T-cell (primary cell): ENCODE measurements at regions not wholly inside any gene's neighbourhood (a gene's known extent, or its start where the extent isn't known, plus 50 kb on each side); places are given as distances from the start of the nearest gene placed in this dataset.

Experiments
- ATAC-seq, 4 experiments: fragments of 200-7000 bp in 3 of 4; fragments of 150-1000 bp in 1 of 4; cut with Tn5 transposase; replicated peaks in 1 of 4; 1 replicate in 3 of 4; 2 replicates in 1 of 4; pipeline ENCODE4 v1.10.0; 2021; ENCODE audit warnings: moderate library complexity in 3 of 4, mild to moderate bottlenecking in 2 of 4, moderate number of reproducible peaks in 1 of 4
- CTCF ChIA-PET, 2 donors: fragments of 300-600 bp; sonication (Branson Sonifier 250); formaldehyde crosslinking; loops; one replicate each; lab custom pipeline; 2022; ENCODE audit warnings: antibody characterized with exemption in 2 of 2; lab: Charles Lee
- POLR2A ChIA-PET, 2 donors: fragments of 300-600 bp; sonication (Branson Sonifier 250); formaldehyde crosslinking; loops; one replicate each; lab custom pipeline; 2022; ENCODE audit warnings: antibody characterized with exemption in 2 of 2; lab: Charles Lee
- DNase-seq, 35 experiments: peaks; one replicate each; pipeline versions ENCODE4 v3.0.0 to v3.0.0-alpha.2; 2013 to 2023
- H3K27ac ChIP-seq: one replicate; pipeline ENCODE4 v1.5.1; 2013; ENCODE audit warnings: low read length
- H3K27me3 ChIP-seq, 2 experiments: replicated peaks in 1 of 2; 1 replicate in 1 of 2; 2 replicates in 1 of 2; pipeline versions ENCODE4 v1.6.1 to v1.7.0; 2013; ENCODE audit warnings: low read length in 1 of 2, mixed read lengths in 1 of 2; ENCODE audit not compliant: control insufficient read depth in 2 of 2, insufficient read depth in 2 of 2; ENCODE audit errors: extremely low read depth in 1 of 2
- H3K36me3 ChIP-seq, 2 donors: 1 replicate in 1 of 2; 2 replicates in 1 of 2; pipeline versions ENCODE4 v1.6.1 to v1.7.0; 2013; ENCODE audit warnings: low read length in 1 of 2; ENCODE audit not compliant: control insufficient read depth in 2 of 2, insufficient read depth in 1 of 2; ENCODE audit errors: extremely low read depth in 1 of 2
- H3K4me1 ChIP-seq, 2 experiments: 1 replicate in 1 of 2; 2 replicates in 1 of 2; pipeline versions ENCODE4 v1.6.1 to v1.7.0; 2013; ENCODE audit warnings: low read length in 2 of 2, mixed read lengths in 1 of 2; ENCODE audit not compliant: insufficient read depth in 2 of 2, control insufficient read depth in 1 of 2; ENCODE audit errors: extremely low read depth in 1 of 2
- H3K4me3 ChIP-seq, 2 donors: 1 replicate in 1 of 2; 2 replicates in 1 of 2; pipeline versions ENCODE4 v1.5.1 to v1.7.0; 2013; ENCODE audit warnings: mild to moderate bottlenecking in 2 of 2, low read length in 1 of 2, moderate library complexity in 1 of 2; ENCODE audit not compliant: control insufficient read depth in 1 of 2; ENCODE audit errors: extremely low read depth in 1 of 2
- H3K9me3 ChIP-seq: 2 replicates; pipeline ENCODE4 v1.7.0; 2013
- H3K27ac Mint-ChIP-seq, 2 donors: one replicate each; pipeline ENCODE4 v1.8.0; 2020 to 2021; ENCODE audit warnings: mild to moderate bottlenecking in 2 of 2, mixed read lengths in 2 of 2
- H3K27me3 Mint-ChIP-seq, 2 donors: one replicate each; pipeline ENCODE4 v1.8.0; 2021 to 2022; ENCODE audit warnings: mixed read lengths in 2 of 2
- H3K36me3 Mint-ChIP-seq: one replicate; pipeline ENCODE4 v1.8.0; 2021; ENCODE audit warnings: mixed read lengths
- H3K4me1 Mint-ChIP-seq, 3 donors: one replicate each; pipeline ENCODE4 v1.8.0; 2020 to 2022; ENCODE audit warnings: mixed read lengths in 3 of 3, mild to moderate bottlenecking in 1 of 3
- H3K4me3 Mint-ChIP-seq, 3 donors: one replicate each; pipeline ENCODE4 v1.8.0; 2020 to 2022; ENCODE audit warnings: mild to moderate bottlenecking in 3 of 3, mixed read lengths in 3 of 3, moderate library complexity in 3 of 3
- H3K9me3 Mint-ChIP-seq, 3 donors: one replicate each; pipeline ENCODE4 v1.8.0; 2020 to 2022; ENCODE audit warnings: mixed read lengths in 3 of 3
- WGBS: methylation state at CpG from one replicate; pipeline ENCODE4 v1.1.5; 2013; ENCODE audit warnings: missing lambda C conversion rate; ENCODE audit not compliant: insufficient coverage; 5-methylcytosine and 5-hydroxymethylcytosine counted together

- Histone ChIP-seq H3K4me1 (no peaks in the 10 kb centered on the region), H3K27me3 (no peaks in the 10 kb centered on the region), H3K36me3 (no peaks in the 10 kb centered on the region), H3K9me3 (no peaks in the 10 kb centered on the region), H3K4me3 (no peak overlapping the region), H3K27ac (no peak overlapping the region)
- Mint-ChIP-seq H3K4me1 (no peaks in the 10 kb centered on the region), H3K36me3 (no peaks in the 10 kb centered on the region), H3K4me3 (no peak overlapping the region), H3K27me3 (peaks cover 0 to 13% of the 10 kb centered on the region in 2 donors), H3K27ac (no peak overlapping the region), H3K9me3 (no peaks in the 10 kb centered on the region)
- no peak for ATAC-seq
- no peak for DNase-seq
- WGBS: no CpG with 5 or more reads among the region's 2 CpGs
- ChIA-PET CTCF (no interaction called here), POLR2A (no interaction called here)
Measured at GRCh38 chr7:26919906-26920493, 55.6 kb upstream of the SKAP2 start.

GRCh38 chr7:26918241-26918640, 53.9 kb upstream of the SKAP2 start:
- CTCF ChIA-PET: no interaction called here

GRCh38 chr7:26916779-26917320, 52.5 kb upstream of the SKAP2 start:
- no peak overlapping the region for H3K27ac Mint-ChIP-seq

More at GRCh38 chr7:26918241-26918640, 53.9 kb upstream of the SKAP2 start:
- no peak overlapping the region for H3K4me3 ChIP-seq
- peaks cover 3 to 13% of the 10 kb centered on the region in 2 donors for H3K27me3 Mint-ChIP-seq
- no peak for ATAC-seq
- POLR2A ChIA-PET: no interaction called here
- H3K36me3 ChIP-seq: no peaks in the 10 kb centered on the region
- no peaks in the 10 kb centered on the region for H3K27me3 ChIP-seq
- no peaks in the 10 kb centered on the region for H3K36me3 Mint-ChIP-seq
- no peak for DNase-seq
- H3K27ac ChIP-seq: no peak overlapping the region
- H3K9me3 Mint-ChIP-seq: no peaks in the 10 kb centered on the region
- H3K4me3 Mint-ChIP-seq: no peak overlapping the region
- no peaks in the 10 kb centered on the region for H3K4me1 Mint-ChIP-seq
- H3K9me3 ChIP-seq: no peaks in the 10 kb centered on the region
- no peaks in the 10 kb centered on the region for H3K4me1 ChIP-seq
- no peak overlapping the region for H3K27ac Mint-ChIP-seq

GRCh38 chr7:26916336-26916735, 51.9 kb upstream of the SKAP2 start:
- Mint-ChIP-seq H3K9me3 (no peaks in the 10 kb centered on the region), H3K27ac (no peak overlapping the region), H3K4me3 (no peak overlapping the region), H3K36me3 (no peaks in the 10 kb centered on the region), H3K27me3 (peaks cover 3 to 8% of the 10 kb centered on the region in 2 donors), H3K4me1 (no peaks in the 10 kb centered on the region)
- H3K36me3 ChIP-seq: no peaks in the 10 kb centered on the region
- no peaks in the 10 kb centered on the region for H3K27me3 ChIP-seq
- H3K4me1 ChIP-seq: no peaks in the 10 kb centered on the region
- H3K27ac ChIP-seq: no peak overlapping the region
- no peak overlapping the region for H3K4me3 ChIP-seq
- DNase-seq (no peak), ATAC-seq (no peak)
- CTCF ChIA-PET: no interaction called here
- POLR2A ChIA-PET: no interaction called here
- no peaks in the 10 kb centered on the region for H3K9me3 ChIP-seq

More at GRCh38 chr7:26916779-26917320, 52.5 kb upstream of the SKAP2 start:
- no peaks in the 10 kb centered on the region for H3K9me3 ChIP-seq
- Mint-ChIP-seq H3K4me1 (no peaks in the 10 kb centered on the region), H3K27me3 (peaks cover 3 to 13% of the 10 kb centered on the region in 2 donors), H3K4me3 (no peak overlapping the region), H3K9me3 (no peaks in the 10 kb centered on the region), H3K36me3 (no peaks in the 10 kb centered on the region)
- no peak overlapping the region for H3K4me3 ChIP-seq
- H3K27me3 ChIP-seq: no peaks in the 10 kb centered on the region
- ATAC-seq (no peak), DNase-seq (no peak)
- no peak overlapping the region for H3K27ac ChIP-seq
- POLR2A ChIA-PET: no interaction called here
- no peaks in the 10 kb centered on the region for H3K4me1 ChIP-seq
- no peaks in the 10 kb centered on the region for H3K36me3 ChIP-seq
- CTCF ChIA-PET: no interaction called here
- no CpG with 5 or more reads among the region's 3 CpGs for WGBS
